RWPE2 (cell line): ENCODE measurements at regions not wholly inside any gene's neighbourhood (a gene's known extent, or its start where the extent isn't known, plus 50 kb on each side); places are given as distances from the start of the nearest gene placed in this dataset.

ENCODE experiments used
- ATAC-seq: fragments of 200-7000 bp; cut with Tn5 transposase; 3 replicates; pipeline ENCODE4 v1.9.1; 2021; ENCODE audit warnings: low read depth
- DNase-seq: peaks from one replicate; pipeline ENCODE4 v3.0.0-alpha.2; 2020; ENCODE audit warnings: low spot score
- H3K27ac ChIP-seq: fragments of 450-650 bp; 2 replicates; pipeline ENCODE4 v1.5.1; 2017; ENCODE audit warnings: mild to moderate bottlenecking; ENCODE audit not compliant: poor library complexity, severe bottlenecking
- H3K27me3 ChIP-seq: fragments of 250-450 bp; sonication (Bioruptor Pico); 2 replicates; pipeline ENCODE4 v1.5.1; 2021; ENCODE audit warnings: mild to moderate bottlenecking, moderate library complexity; ENCODE audit not compliant: insufficient read depth, poor library complexity, severe bottlenecking
- H3K36me3 ChIP-seq: fragments of 250-450 bp; sonication (Bioruptor Pico); 2 replicates; pipeline ENCODE4 v1.5.1; 2020; ENCODE audit warnings: low read depth, mild to moderate bottlenecking, moderate library complexity
- H3K4me1 ChIP-seq: fragments of 250-450 bp; sonication (Bioruptor Pico); 2 replicates; pipeline ENCODE4 v1.5.1; 2021; ENCODE audit warnings: mild to moderate bottlenecking, moderate library complexity; ENCODE audit not compliant: insufficient read depth, poor library complexity, severe bottlenecking
- H3K4me3 ChIP-seq: fragments of 250-450 bp; sonication (Bioruptor Pico); 2 replicates; pipeline ENCODE4 v1.5.1; 2021; ENCODE audit warnings: mild to moderate bottlenecking, moderate library complexity; ENCODE audit not compliant: severe bottlenecking
- H3K9me3 ChIP-seq: fragments of 250-450 bp; sonication (Bioruptor Pico); 2 replicates; pipeline ENCODE4 v1.5.1; 2021; ENCODE audit warnings: mild to moderate bottlenecking, moderate library complexity; ENCODE audit not compliant: severe bottlenecking
- TF ChIP-seq, protein P1 (sequence below): fragments of 450-650 bp; IDR thresholded peaks from one replicate; pipeline ENCODE4 v1.5.1; 2017; ENCODE audit warnings: mild to moderate bottlenecking, moderate library complexity; ENCODE audit not compliant: poor library complexity, severe bottlenecking

DNA sequence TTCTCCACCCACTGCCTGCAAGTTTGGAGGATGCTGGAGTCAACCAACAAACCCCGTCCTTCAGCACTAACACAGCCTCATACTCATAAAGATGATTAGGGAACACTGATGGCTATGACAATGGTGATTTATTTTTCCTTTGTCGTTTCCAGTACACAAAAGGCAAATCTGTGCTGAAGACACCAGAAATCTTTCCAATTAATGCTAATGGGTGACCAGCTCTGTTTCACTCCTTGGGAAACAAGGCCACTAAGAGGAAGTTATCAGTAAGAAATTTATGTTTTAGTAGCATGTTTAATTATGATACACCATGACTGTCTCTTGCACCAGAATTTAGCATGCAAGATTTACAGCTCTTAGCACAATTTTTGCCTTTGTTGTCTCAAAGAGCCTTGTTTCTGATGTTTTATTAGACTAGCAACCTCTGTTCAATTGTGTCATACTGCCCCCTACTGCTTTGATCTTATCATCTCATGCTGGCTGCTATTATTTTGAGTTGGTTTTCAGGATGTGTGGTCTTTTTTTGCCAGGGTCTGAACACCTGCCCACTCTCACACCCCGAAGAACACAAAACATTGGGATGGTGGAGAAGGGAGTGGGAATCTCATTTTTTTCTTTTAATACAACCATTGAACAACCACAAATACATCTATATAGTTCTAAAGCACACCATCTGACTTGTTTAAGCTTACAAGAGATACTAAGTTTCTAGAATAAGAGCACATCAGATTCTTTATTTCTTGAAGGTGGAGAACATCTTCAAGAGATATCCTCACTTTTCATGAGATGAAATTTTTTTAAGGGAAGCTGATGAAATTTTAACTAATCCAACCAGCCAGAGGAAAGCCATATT is 160.9 kb downstream of the SPTSSA start:
- Histone ChIP-seq H3K36me3 (no peaks in the 10 kb centered on the region), H3K4me1 (peaks cover 9% of the 10 kb centered on the region), H3K9me3 (no peaks in the 10 kb centered on the region), H3K4me3 (no peak overlapping the region), H3K27ac (no peak overlapping the region), H3K27me3 (no peaks in the 10 kb centered on the region)
- no peak for DNase-seq
- ATAC-seq, result peak; percentile 54; the same call in 2 of the 3 replicates
- TF ChIP-seq, protein P1, sequence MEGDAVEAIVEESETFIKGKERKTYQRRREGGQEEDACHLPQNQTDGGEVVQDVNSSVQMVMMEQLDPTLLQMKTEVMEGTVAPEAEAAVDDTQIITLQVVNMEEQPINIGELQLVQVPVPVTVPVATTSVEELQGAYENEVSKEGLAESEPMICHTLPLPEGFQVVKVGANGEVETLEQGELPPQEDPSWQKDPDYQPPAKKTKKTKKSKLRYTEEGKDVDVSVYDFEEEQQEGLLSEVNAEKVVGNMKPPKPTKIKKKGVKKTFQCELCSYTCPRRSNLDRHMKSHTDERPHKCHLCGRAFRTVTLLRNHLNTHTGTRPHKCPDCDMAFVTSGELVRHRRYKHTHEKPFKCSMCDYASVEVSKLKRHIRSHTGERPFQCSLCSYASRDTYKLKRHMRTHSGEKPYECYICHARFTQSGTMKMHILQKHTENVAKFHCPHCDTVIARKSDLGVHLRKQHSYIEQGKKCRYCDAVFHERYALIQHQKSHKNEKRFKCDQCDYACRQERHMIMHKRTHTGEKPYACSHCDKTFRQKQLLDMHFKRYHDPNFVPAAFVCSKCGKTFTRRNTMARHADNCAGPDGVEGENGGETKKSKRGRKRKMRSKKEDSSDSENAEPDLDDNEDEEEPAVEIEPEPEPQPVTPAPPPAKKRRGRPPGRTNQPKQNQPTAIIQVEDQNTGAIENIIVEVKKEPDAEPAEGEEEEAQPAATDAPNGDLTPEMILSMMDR, result peak; percentile 79

DNA sequence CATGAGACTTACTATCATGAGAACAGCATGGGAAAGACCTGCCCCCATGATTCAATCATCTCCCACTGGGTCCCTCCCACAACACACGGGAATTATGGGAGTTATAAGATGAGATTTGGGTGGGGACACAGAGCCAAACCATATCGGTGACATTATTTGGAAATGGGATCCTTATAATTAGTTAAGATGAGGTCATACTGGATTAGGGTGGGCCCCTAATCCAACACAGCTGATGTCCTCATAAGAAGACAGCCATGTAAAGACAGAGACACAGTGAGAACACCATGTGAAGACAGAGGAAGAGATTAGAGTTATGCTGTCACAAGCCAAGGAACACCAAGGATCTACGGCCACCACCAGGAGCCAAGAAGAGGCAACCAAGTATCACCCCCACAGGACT is 161.7 kb downstream of the SPTSSA start:
- no peak for ATAC-seq
- DNase-seq, result no peak
- TF ChIP-seq, protein P1, result no peak

DNA sequence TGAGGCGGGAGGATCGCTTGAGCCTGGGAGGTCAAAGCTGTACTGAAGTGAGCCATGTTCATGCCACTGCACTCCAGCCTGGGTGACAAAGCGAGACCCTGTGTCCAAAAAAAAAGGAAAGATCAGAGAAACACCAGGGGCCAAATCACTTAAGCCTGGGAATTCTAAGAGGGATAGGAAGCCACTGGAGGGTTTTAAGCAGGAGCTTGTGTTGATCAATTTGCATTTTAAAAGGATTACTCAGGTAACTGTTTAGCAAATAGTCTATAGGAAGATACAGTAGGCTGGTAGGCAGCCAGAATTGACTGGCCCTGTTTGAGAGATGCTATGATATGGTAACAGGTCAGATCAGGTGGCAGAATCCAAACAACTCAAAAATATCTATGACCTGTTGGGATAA is 162.7 kb downstream of the SPTSSA start:
- ATAC-seq (no peak), DNase-seq (no peak)
- TF ChIP-seq, protein P1, result no peak

More for the DNA sequence above, 161.7 kb downstream of the SPTSSA start:
- Histone ChIP-seq H3K4me3 (no peak overlapping the region), H3K27me3 (no peaks in the 10 kb centered on the region), H3K36me3 (no peaks in the 10 kb centered on the region), H3K9me3 (no peaks in the 10 kb centered on the region), H3K27ac (no peak overlapping the region), H3K4me1 (peaks cover 9% of the 10 kb centered on the region)

DNA sequence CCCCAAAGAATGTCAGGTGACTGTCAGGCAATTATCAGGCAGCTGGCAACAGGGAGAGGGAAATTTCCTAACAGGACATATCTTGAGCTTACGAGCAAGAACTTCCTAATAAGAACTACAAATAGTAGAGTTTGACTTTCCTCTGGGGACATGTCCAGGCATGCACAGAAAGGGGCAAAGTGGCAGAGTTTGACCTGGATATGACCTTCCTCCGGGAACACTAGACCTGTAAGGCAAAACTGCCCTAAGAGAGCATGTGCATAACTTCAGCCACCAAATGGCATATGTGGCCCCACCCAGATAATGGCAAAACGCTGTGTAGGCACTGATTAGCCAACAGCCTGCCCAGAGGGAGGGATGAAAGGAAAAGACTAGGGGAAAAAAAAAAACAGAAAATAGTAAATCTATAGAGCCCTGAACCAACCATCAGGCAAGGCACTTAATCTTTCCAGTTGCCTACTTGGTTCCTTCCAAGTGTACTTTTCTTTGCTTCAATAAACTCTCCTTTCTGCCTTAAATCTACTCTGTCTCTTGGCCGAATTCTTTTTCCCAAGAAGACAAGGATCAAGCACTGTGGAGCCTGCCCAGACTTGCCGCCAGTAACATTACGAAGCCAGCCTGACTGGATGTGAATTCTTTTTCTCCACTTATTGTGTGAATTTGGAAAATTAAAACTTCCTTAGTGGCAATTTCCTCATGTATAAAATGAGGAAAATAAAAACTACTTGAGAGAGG is 164.1 kb downstream of the SPTSSA start:
- Histone ChIP-seq H3K4me3 (no peak overlapping the region), H3K27ac (peak overlapping the region; percentile 2), H3K27me3 (peaks cover 3% of the 10 kb centered on the region), H3K36me3 (no peaks in the 10 kb centered on the region), H3K4me1 (peaks cover 9% of the 10 kb centered on the region), H3K9me3 (no peaks in the 10 kb centered on the region)
- TF ChIP-seq, protein P1, result no peak
- peak; percentile 29; the same call in 1 of the 3 replicates for ATAC-seq
- DNase-seq, result no peak

More for the DNA sequence above, 162.7 kb downstream of the SPTSSA start:
- H3K9me3 ChIP-seq, result no peaks in the 10 kb centered on the region
- no peak overlapping the region for H3K4me3 ChIP-seq
- no peaks in the 10 kb centered on the region for H3K36me3 ChIP-seq
- peaks cover 9% of the 10 kb centered on the region for H3K4me1 ChIP-seq
- no peaks in the 10 kb centered on the region for H3K27me3 ChIP-seq
- no peak overlapping the region for H3K27ac ChIP-seq
